ENCODE measurements at regions not wholly inside any gene's neighbourhood (a gene's known extent, or its start where the extent isn't known, plus 50 kb on each side); places are given as distances from the start of the nearest gene placed in this dataset.

- no peak overlapping the region for H3K27ac ChIP-seq
- DNase-seq (ENCODE audit: low spot score in 2 of 2), result no peak
- H3K36me3 ChIP-seq, result no peaks in the 10 kb centered on the region
- no peak overlapping the region for H3K4me3 ChIP-seq
- intact Hi-C loops (cut with DNase I), result no loop called here
- H3K4me1 ChIP-seq, result no peaks in the 10 kb centered on the region
- no peak for TF ChIP-seq CTCF (IDR thresholded peaks at IDR 0.05)
- H3K27me3 ChIP-seq, result no peaks in the 10 kb centered on the region
- H3K9me3 ChIP-seq, result no peaks in the 10 kb centered on the region
These were observed 325.7 kb upstream of the RGMA start for GRCh38 chr15:93414576-93415231.

DNA sequence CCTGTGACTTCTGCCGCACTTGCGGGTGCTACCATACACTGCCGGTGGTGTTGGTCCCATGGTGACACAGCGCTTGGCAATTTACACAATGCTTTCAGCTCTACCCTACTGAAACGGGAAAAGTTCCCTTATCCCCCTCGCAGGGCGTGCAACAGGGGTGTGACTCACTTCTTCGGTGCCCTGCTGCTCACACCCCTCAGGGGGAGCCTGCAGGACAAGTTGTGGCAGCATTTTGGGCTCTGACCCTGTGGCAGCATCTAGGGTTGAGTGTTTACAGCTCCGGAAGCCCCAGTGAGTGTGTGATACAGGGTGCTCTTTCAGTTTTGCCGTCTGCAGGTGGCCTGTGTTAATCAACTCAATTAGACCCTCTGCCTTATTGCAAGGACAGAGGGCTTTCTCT, 324.7 kb upstream of the RGMA start:
- no peak for TF ChIP-seq CTCF (IDR thresholded peaks at IDR 0.05)
- H3K4me1 ChIP-seq, result no peaks in the 10 kb centered on the region
- DNase-seq (ENCODE audit: low spot score in 2 of 2), result no peak
- H3K9me3 ChIP-seq, result no peaks in the 10 kb centered on the region
- no peaks in the 10 kb centered on the region for H3K36me3 ChIP-seq
- H3K4me3 ChIP-seq, result no peak overlapping the region
- H3K27me3 ChIP-seq, result no peaks in the 10 kb centered on the region
- no peak overlapping the region for H3K27ac ChIP-seq
- intact Hi-C loops (cut with DNase I), result no loop called here

DNA sequence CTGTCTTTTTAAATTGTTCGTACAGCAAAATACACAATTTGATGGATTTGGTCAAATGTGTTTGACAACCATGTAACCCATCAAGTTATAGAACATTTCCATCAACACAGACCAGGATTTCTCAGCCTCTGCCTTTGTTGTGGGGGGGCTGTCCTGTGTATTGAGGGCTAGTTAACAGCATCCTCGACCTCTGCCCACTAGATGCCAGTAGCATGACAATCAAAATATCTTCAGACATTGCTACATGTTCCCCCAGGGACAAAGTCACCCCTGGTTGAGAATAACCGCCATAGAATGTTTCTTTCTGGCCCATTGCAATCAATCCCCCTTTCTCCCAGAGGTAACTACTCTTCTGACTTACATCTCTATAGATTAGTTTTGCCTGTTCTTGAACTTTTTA, 310.1 kb upstream of the RGMA start:
- H3K27me3 ChIP-seq, result no peaks in the 10 kb centered on the region
- intact Hi-C loops (cut with DNase I), result loop anchor here (10.0 kb wide), 1 partner anchor 154 kb away; no protein-coding TSS in a partner anchor
- peaks cover 0 to 5% of the 10 kb centered on the region in 2 donors for H3K9me3 ChIP-seq
- H3K27ac ChIP-seq, result no peak overlapping the region
- H3K4me1 ChIP-seq, result no peaks in the 10 kb centered on the region
- no peak for TF ChIP-seq CTCF (IDR thresholded peaks at IDR 0.05)
- DNase-seq (ENCODE audit: low spot score in 2 of 2), result no peak
- H3K36me3 ChIP-seq, result no peaks in the 10 kb centered on the region
- H3K4me3 ChIP-seq, result no peak overlapping the region

GRCh38 chr15:93389211-93389610, 300.2 kb upstream of the RGMA start:
- H3K9me3 ChIP-seq, result no peaks in the 10 kb centered on the region
- no peak for TF ChIP-seq CTCF (IDR thresholded peaks at IDR 0.05)
- H3K4me3 ChIP-seq, result no peak overlapping the region
- H3K27me3 ChIP-seq, result no peaks in the 10 kb centered on the region
- intact Hi-C loops (cut with DNase I), result no loop called here
- H3K27ac ChIP-seq, result no peak overlapping the region
- no peak for DNase-seq (ENCODE audit: low spot score in 2 of 2)
- H3K4me1 ChIP-seq, result no peaks in the 10 kb centered on the region
- H3K36me3 ChIP-seq, result no peaks in the 10 kb centered on the region

DNA sequence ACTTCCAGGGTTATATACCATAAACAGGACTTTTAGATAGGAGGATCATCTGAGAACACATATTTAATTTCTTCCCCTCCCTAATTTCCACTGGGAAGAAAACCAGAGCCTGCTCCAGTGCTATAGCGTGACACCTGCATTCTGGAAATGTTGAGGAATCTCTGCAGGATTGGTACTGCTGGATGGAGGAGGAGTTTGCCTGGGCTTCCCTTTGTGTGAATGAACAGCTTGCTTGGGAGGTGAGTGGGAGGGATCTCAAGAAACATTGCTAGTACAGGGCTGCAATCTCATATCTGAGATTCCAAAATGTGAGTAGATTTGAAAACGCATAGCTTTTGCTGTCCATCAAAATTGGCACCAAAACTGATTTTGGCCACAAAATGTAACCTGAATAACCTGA, 295.9 kb upstream of the RGMA start:
- H3K27me3 ChIP-seq, result no peaks in the 10 kb centered on the region
- H3K4me1 ChIP-seq, result no peaks in the 10 kb centered on the region
- no peaks in the 10 kb centered on the region for H3K36me3 ChIP-seq
- H3K4me3 ChIP-seq, result no peak overlapping the region
- no peak for TF ChIP-seq CTCF (IDR thresholded peaks at IDR 0.05)
- no peak overlapping the region for H3K27ac ChIP-seq
- intact Hi-C loops (cut with DNase I), result no loop called here
- no peaks in the 10 kb centered on the region for H3K9me3 ChIP-seq
- DNase-seq (ENCODE audit: low spot score in 2 of 2), result no peak

Data from ascending aorta (tissue), 2 donors.